Glomerular visceral epithelial cell (primary cell): ENCODE measurements at regions not wholly inside any gene's neighbourhood (a gene's known extent, or its start where the extent isn't known, plus 50 kb on each side); places are given as distances from the start of the nearest gene placed in this dataset.
A peak's percentile ranks its signal among the peaks of the same experiment; 100 is the strongest.
"Not testable (repeated sequence)": the region's sequence is repeated elsewhere in the genome, so short reads cannot be mapped to it uniquely, and the experiment has no call there.

Experiments
- DNase-seq: peaks from one replicate; pipeline ENCODE4 v3.0.0-alpha.2; 2016; ENCODE audit errors: extremely low spot score

GRCh38 chr20:18876394-18876793 is 62.8 kb downstream of the SCP2D1 start:
- DNase-seq: not testable (repeated sequence)

GRCh38 chr20:18879262-18879661 is 65.7 kb downstream of the SCP2D1 start:
- peak; percentile 73 for DNase-seq

DNA sequence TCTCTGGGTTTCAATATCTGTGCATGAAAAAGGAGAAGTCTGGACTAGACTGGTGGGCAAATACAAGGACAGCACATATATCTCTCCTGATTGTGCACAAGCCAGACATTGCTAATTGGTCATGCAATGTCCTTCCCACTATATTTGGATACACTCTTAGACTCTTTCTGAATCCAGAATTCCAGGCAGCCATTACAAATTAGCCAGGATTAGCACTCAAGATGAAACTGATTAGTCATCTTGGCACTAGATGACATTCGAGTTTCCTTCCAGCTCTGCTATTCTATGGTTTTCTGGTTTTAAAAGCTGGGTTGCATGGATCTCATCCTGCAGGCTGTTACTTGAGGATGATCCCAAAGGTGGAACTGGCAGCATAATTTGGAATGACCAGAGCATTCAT is 73.2 kb downstream of the SCP2D1 start:
- DNase-seq: no peak

DNA sequence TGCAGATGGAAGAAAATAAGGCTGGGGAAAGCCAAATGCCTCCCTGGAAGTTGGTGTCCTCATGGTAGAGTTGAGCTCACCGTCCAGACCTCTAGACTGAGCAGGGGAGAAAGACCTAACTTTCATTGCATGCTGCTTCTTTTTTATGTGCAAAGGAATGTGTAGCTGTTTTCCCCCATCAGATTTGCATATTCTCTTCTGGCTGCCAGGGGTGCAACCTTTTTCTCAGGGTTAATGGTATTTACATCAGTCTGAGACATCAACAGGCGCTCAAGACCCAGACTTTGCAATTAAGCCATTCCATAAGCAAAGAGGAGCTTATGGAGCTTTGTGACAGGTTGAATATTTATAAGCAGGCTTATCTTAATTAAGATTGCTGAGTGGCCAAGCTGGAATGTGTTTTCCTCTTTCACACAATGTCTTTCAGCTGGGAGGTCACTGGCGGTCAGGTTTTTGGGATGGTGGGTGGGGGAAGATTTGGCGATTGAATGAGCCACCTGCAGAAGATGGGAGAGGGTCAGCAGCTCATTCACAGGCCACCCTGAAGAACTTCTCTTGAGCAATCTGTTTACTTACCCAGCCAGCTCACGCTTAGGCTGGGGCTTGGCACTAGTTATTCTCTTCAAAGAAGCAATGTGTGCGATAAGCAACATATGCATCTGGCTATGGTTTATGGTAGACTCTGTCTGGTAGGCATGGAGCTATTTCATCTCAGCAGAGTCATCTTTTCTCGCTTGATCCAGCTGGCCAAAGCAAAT is 88.6 kb downstream of the SCP2D1 start:
- DNase-seq: no peak

GRCh38 chr20:18904192-18904591 is 90.6 kb downstream of the SCP2D1 start:
- DNase-seq: no peak

GRCh38 chr20:18904624-18905023 is 91.0 kb downstream of the SCP2D1 start:
- DNase-seq: no peak

DNA sequence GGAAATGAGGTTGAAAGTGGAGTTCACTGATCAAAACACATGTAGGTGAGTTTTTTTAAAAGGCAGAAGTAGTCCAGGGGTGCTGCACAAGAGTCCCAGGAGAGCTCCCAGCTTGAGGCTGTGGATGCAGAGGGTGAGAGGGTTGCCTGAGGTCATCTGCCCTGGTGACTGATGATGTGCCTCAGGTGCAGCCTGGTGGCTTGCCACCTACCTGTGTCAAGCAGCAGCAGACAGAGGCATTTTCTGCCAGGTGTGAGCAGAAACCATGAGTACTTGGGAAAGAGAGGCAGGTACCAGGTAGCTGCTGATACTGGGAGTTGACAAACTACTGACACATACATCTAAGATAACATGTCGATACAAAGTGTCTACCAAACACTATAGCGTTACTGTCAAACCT is 92.5 kb downstream of the SCP2D1 start:
- no peak for DNase-seq

- DNase-seq: no peak
Measured at GRCh38 chr20:18907353-18907752, 93.8 kb downstream of the SCP2D1 start.

DNA sequence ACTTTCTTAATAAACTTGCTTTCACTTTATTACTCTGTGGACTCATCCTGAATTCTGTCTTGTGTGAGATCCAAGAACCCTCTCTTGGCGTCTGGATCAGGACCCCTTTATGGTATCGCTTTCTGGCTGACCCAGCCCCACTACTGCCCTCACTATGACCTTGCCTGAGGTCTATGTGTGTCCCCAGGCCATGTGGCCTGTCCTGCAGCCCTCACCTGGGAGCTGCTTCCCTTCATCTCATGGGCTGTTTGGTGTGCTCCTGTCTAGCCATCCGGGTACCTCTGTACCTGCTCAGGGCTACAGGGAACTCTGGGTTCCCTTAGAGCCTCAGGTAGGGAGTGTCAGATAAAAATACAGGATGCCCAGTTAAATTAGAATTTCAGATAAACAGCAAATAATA is 94.5 kb downstream of the SCP2D1 start:
- no peak for DNase-seq

DNA sequence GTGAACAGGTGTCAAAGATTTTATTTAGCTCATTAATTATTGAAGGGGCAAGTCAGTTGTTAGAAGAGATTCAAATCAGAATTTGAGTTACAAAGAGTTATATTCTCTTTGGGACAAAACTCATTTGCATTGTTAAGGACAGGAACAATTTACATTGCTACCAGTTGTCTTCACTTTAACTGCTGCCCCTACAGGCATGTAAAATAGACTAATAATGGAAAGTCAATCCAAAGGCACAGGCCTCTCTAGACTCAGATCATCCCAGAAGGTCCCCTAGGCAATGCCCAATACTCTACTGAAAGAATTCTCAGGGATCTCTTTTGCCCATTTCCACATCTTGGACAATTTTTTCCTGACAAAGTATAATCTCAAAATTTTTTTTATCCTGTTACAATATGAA is 95.7 kb downstream of the SCP2D1 start:
- DNase-seq: no peak

GRCh38 chr20:18913701-18914100 is 100.1 kb downstream of the SCP2D1 start:
- no peak for DNase-seq

GRCh38 chr20:18914796-18915195 is 101.2 kb downstream of the SCP2D1 start:
- no peak for DNase-seq

DNA sequence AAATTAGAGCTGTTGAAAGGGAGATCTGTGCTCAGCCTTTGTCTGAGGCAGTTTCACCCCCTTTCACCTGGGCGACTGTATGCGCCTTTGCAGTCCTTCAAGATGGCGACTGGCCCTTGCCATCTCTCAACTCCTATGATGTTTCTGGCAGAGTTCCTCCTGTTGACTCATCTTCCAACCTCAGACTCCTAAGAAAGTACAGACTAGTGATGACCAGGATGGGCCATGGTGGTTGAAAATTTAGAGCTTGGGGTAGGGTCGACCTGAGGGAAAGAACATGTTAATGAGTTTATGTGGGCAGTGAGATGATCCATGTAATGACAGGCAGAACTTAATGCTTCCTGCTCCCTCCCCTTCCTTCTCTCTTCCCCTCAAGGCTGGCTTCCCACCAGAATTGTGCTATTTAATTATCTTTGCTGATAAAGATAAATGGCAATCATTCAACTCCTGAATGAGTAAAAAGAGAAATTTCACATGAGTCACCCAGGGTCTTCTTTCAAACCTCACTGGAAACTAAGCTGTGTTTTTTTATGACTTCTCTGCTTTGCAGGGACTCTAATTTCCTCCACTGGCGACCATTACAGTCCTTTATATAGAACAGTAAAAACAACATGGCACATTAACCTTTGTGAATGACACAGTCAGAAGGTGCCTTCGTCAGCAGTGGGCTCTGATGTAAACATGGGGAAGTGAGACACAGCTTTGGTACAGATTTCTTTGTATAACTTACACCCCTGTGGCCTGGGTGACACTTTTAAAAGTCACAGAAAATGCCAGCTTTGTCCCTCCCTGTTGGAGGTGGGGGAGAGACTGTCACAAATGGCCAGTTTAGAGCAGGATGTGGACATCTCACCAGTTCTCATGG is 103.5 kb downstream of the SCP2D1 start:
- DNase-seq: no peak

GRCh38 chr20:18919996-18920395 is 106.4 kb downstream of the SCP2D1 start:
- DNase-seq: no peak

DNA sequence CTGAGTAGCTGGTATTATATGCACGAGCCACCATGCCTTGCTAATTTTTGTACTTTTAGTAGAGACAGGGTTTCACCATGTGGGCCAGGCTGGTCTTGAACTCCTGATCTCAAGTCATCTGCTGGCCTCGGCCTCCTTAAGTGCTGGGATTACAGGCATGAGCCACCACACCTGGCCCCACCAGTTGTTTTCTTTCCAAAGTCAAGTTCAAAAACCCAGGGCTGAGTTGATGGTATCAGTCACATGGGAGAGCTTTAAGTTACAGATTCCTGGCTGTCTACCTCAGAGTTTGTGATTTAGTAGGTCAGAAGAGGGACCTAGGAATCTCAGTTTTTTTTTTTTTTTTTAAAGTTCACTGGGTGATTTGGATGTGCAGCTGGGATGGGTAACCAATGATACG is 107.7 kb downstream of the SCP2D1 start:
- no peak for DNase-seq

- DNase-seq: no peak
Measured at GRCh38 chr20:18922251-18922650, 108.7 kb downstream of the SCP2D1 start.

DNA sequence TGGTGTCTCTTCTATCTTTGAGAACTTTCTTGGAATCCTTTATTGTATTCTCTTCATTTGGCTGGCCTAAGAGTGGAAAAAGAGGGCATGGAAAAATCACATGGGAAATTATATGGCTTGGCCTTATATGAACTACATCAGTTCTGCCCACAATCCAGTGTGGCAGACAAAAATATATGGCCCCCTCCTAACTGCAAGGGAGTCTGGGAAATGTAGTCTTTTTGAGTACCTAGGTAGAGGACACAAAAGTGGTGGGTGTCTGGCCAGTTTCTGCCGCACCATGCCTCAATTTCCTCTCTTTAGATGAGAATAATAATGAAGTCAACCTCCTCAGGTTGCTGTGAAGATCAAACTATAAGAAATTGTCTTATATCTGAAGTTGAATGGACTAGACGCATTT is 109.3 kb downstream of the SCP2D1 start:
- DNase-seq: no peak

DNA sequence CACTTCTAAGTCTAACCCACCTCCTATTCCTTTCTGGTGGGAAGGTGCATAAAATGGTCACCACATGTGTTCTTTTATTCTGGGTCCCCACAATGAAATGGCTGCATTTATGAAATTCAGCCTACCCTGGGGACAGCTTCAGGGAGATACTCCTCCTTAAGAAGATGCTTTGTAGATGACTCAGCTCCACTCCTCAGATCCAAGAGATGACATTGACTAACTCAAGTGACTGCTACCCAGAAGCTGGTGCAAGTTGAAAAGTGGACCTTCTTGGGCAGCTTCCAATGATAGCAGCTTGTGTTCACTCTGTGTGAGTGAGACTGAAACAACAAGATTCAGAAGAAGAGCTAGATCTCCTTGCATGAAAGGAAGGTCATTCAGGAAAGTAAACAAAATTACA is 113.4 kb downstream of the SCP2D1 start:
- DNase-seq: no peak

DNA sequence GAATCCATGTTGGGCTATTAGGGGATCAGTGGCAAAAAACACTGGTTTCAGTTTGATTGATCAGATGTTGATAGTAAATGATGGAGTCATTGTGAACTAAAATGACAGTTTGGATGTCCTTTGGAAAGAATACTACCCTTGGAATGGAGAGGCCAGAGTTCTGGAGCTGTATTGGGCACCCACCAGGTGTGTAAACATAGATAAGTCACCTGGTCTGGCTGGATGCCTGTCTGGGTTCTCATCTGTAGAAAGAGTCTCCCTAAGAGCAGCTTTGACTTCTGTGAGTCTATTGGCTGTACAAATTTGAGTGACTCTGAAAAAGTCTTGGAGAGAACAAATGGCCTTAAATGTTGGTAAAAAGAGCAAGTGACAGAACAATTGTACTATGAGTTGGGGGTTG is 115.0 kb downstream of the SCP2D1 start:
- DNase-seq: no peak

- no peak for DNase-seq
Measured at GRCh38 chr20:18929800-18930199, 116.2 kb downstream of the SCP2D1 start.

GRCh38 chr20:18943542-18943941 is 130.0 kb downstream of the SCP2D1 start:
- no peak for DNase-seq

GRCh38 chr20:18956890-18957289 is 143.3 kb downstream of the SCP2D1 start:
- DNase-seq: no peak

DNA sequence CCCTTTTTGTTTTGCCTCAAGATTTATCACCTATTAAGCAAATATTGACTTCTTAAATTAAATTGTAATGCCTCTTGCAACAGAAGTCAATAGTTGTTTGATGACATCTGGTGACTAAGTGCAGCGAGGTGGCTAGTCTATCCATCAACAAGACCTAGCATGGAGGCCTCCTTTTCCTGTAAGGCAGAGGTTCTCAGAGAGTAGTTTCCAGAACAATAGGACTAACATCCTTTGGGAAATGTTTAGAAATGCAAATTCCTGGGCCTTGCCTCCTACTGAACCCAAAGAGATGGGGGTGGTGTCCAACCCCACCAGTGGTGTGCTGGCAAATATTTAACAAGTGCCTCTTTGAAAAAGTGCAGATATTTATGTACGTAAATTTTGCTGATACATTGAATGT is 143.7 kb downstream of the SCP2D1 start:
- DNase-seq: no peak
